Caco-2 (cell line): ENCODE measurements at regions not wholly inside any gene's neighbourhood (a gene's known extent, or its start where the extent isn't known, plus 50 kb on each side); places are given as distances from the start of the nearest gene placed in this dataset.
"Not testable (repeated sequence)": the region's sequence is repeated elsewhere in the genome, so short reads cannot be mapped to it uniquely, and the experiment has no call there.

ENCODE experiments used
- BruUV-seq: library from RNA; stranded (reverse); fragments of 400-500 nt; replicated peaks from 2 replicates; lab custom pipeline; 2021; lab: Mats Ljungman, UMichigan
- CTCF ChIA-PET: fragments of 300-600 bp; sonication (Branson Sonifier 250); formaldehyde crosslinking; loops from one replicate; lab custom pipeline; 2022; ENCODE audit warnings: antibody characterized with exemption; lab: Charles Lee
- POLR2A ChIA-PET: fragments of 300-600 bp; sonication (Branson Sonifier 250); formaldehyde crosslinking; loops from one replicate; lab custom pipeline; 2022; ENCODE audit warnings: antibody characterized with exemption; lab: Charles Lee
- DNase-seq, 2 experiments: peaks; one replicate each; pipeline versions ENCODE4 v3.0.0 to v3.0.0-alpha.2; 2020 to 2022
- H3K27me3 ChIP-seq: replicated peaks from 2 replicates; pipeline ENCODE4 v1.6.0; 2011; ENCODE audit warnings: low read length; ENCODE audit not compliant: control insufficient read depth, insufficient read depth
- H3K36me3 ChIP-seq: 2 replicates; pipeline ENCODE4 v1.5.1; 2011; ENCODE audit warnings: low read length; ENCODE audit not compliant: control insufficient read depth, insufficient read depth
- H3K4me1 ChIP-seq: fragments of 250-450 bp; sonication (Bioruptor Pico); 2 replicates; pipeline ENCODE4 v1.5.1; 2020; ENCODE audit warnings: mild to moderate bottlenecking
- H3K4me3 ChIP-seq: 2 replicates; pipeline ENCODE4 v1.5.1; 2011; ENCODE audit warnings: low read depth, mild to moderate bottlenecking, control low read depth, low read length
- H3K9me3 ChIP-seq: fragments of 250-450 bp; sonication (Bioruptor Pico); 2 replicates; pipeline ENCODE4 v1.5.1; 2020; ENCODE audit warnings: mild to moderate bottlenecking, moderate library complexity
- H3K27ac Mint-ChIP-seq: one replicate; pipeline ENCODE4 v1.8.0; 2022; ENCODE audit warnings: mixed read lengths; ENCODE audit not compliant: unreplicated experiment
- H3K27me3 Mint-ChIP-seq: one replicate; pipeline ENCODE4 v1.8.0; 2022; ENCODE audit warnings: mixed read lengths; ENCODE audit not compliant: insufficient read depth, unreplicated experiment
- H3K36me3 Mint-ChIP-seq: one replicate; pipeline ENCODE4 v1.8.0; 2022; ENCODE audit warnings: mild to moderate bottlenecking, mixed read lengths; ENCODE audit not compliant: insufficient read depth, unreplicated experiment
- H3K4me1 Mint-ChIP-seq: one replicate; pipeline ENCODE4 v1.8.0; 2022; ENCODE audit warnings: low read depth, mixed read lengths; ENCODE audit not compliant: unreplicated experiment
- H3K4me3 Mint-ChIP-seq: one replicate; pipeline ENCODE4 v1.8.0; 2022; ENCODE audit warnings: mild to moderate bottlenecking, moderate library complexity, mixed read lengths; ENCODE audit not compliant: unreplicated experiment
- H3K9me3 Mint-ChIP-seq: one replicate; pipeline ENCODE4 v1.8.0; 2022; ENCODE audit warnings: mixed read lengths; ENCODE audit not compliant: unreplicated experiment
- intact Hi-C: fragments of 100-400 bp; cut with micrococcal nuclease; formaldehyde crosslinking; loops from one replicate; pipeline ENCODE4 v1.10.0; 2022; ENCODE audit not compliant: unreplicated experiment
- TF ChIP-seq, protein P1 (sequence below), 2 experiments: fragments of 200-600 bp in 1 of 2; IDR thresholded peaks; 1 replicate in 1 of 2; 2 replicates in 1 of 2; pipeline versions ENCODE4 v1.5.1 to v1.8.0; 2011 to 2022; ENCODE audit warnings: antibody characterized with exemption in 1 of 2, control low read depth in 1 of 2, inconsistent platforms in 1 of 2, low read depth in 1 of 2, low read length in 1 of 2, mild to moderate bottlenecking in 1 of 2, moderate library complexity in 1 of 2; ENCODE audit not compliant: insufficient read depth in 1 of 2, severe bottlenecking in 1 of 2, unreplicated experiment in 1 of 2

DNA sequence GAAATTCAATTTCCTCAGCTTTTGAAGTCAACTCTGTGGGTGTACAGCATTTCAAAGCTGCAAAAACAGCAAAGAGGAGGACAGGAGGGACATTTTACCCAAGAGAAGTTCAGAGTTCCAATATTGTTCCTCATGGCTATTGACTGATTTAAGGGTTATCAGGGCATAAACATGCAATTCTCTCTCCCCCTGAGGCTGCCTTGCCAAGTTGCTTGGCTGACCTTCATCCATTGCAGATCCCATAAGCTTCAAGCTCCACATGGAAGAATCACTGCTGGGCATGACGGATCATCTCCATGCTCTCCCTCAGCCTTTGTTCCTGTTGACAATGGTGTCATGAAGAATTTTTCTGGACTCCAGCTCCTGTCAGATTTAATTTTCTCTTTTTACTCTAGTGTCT is 115.2 kb upstream of the SERBP1 start:
- peaks cover 9% of the 10 kb centered on the region for H3K9me3 Mint-ChIP-seq
- H3K4me3 ChIP-seq = no peak overlapping the region
- DNase-seq = no peak
- ChIA-PET CTCF (interaction anchor here (1.1 kb wide), 1 partner anchor 11 kb away, joined by 5 read pairs; no protein-coding TSS in a partner anchor), POLR2A (interaction anchor here (0.6 kb wide), 1 partner anchor 321 kb away, joined by 4 read pairs; no protein-coding TSS in a partner anchor)
- no peaks in the 10 kb centered on the region for H3K36me3 Mint-ChIP-seq
- BruUV-seq = no TSS peak
- no peaks in the 10 kb centered on the region for H3K9me3 ChIP-seq
- H3K27me3 ChIP-seq = no peaks in the 10 kb centered on the region
- intact Hi-C loops = no loop called here
- no peaks in the 10 kb centered on the region for H3K36me3 ChIP-seq
- H3K4me3 Mint-ChIP-seq = no peak overlapping the region
- H3K4me1 Mint-ChIP-seq = peaks cover 9% of the 10 kb centered on the region
- TF ChIP-seq, protein P1, sequence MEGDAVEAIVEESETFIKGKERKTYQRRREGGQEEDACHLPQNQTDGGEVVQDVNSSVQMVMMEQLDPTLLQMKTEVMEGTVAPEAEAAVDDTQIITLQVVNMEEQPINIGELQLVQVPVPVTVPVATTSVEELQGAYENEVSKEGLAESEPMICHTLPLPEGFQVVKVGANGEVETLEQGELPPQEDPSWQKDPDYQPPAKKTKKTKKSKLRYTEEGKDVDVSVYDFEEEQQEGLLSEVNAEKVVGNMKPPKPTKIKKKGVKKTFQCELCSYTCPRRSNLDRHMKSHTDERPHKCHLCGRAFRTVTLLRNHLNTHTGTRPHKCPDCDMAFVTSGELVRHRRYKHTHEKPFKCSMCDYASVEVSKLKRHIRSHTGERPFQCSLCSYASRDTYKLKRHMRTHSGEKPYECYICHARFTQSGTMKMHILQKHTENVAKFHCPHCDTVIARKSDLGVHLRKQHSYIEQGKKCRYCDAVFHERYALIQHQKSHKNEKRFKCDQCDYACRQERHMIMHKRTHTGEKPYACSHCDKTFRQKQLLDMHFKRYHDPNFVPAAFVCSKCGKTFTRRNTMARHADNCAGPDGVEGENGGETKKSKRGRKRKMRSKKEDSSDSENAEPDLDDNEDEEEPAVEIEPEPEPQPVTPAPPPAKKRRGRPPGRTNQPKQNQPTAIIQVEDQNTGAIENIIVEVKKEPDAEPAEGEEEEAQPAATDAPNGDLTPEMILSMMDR (IDR thresholded peaks at IDR 0.05; ENCODE audit: insufficient read depth in 1 of 2, low read depth in 1 of 2, low read length in 1 of 2, severe bottlenecking in 1 of 2, unreplicated experiment in 1 of 2) = no peak
- H3K27me3 Mint-ChIP-seq = no peaks in the 10 kb centered on the region
- no peak overlapping the region for H3K27ac Mint-ChIP-seq
- H3K4me1 ChIP-seq = peaks cover 6% of the 10 kb centered on the region

DNA sequence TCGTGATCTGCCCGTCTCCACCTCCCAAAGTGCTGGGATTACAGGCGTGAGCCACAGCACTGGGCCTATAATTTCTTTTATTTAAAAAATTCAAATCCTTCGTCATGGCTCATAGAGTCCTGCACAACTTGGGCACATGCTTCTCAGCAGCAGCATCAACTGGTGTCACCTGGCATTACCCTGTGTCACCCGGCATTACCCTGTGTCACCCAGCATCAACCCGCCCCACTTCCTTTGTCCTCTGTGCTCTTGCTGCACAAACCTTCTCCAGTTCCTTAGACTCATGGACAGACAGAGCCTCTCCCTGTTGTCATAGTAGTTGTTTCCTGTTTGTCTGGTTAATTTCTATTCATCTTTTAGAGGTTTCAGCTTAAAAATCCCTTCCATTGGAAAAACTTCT is 121.2 kb upstream of the SERBP1 start:
- Mint-ChIP-seq H3K4me1 (peaks cover 23% of the 10 kb centered on the region), H3K36me3 (no peaks in the 10 kb centered on the region), H3K9me3 (peaks cover 9% of the 10 kb centered on the region), H3K4me3 (no peak overlapping the region), H3K27me3 (no peaks in the 10 kb centered on the region), H3K27ac (no peak overlapping the region)
- no peaks in the 10 kb centered on the region for H3K27me3 ChIP-seq
- BruUV-seq = no TSS peak
- TF ChIP-seq, protein P1 (IDR thresholded peaks at IDR 0.05; ENCODE audit: insufficient read depth in 1 of 2, low read depth in 1 of 2, low read length in 1 of 2, severe bottlenecking in 1 of 2, unreplicated experiment in 1 of 2) = no peak
- no peak for DNase-seq
- ChIA-PET CTCF (no interaction called here), POLR2A (no interaction called here)
- intact Hi-C loops = no loop called here
- peaks cover 18% of the 10 kb centered on the region for H3K4me1 ChIP-seq
- no peaks in the 10 kb centered on the region for H3K9me3 ChIP-seq
- H3K36me3 ChIP-seq = no peaks in the 10 kb centered on the region
- no peak overlapping the region for H3K4me3 ChIP-seq

DNA sequence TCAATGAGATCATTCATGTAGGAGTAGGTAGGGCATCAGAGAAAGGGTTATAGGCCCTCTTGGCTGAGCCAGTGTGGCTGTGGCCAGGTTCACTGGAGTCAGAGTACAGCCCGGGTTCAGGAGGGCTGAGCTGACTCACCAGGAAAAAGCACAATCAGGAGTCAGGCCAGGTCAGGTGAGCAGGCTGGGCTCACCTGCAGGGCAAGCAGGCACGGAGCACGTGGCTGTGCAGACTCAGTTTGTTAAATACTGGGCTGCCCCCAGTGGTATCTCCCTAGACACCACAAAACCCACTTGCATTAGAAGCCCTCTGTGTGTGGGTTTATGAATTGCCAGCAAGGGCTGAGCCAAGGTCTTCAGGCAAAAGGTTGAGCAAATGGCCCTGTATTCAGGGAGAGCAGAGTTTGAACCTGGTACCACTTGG is 122.1 kb upstream of the SERBP1 start:
- no peak overlapping the region for H3K4me3 ChIP-seq
- BruUV-seq = no TSS peak
- no peaks in the 10 kb centered on the region for H3K27me3 ChIP-seq
- TF ChIP-seq, protein P1 (IDR thresholded peaks at IDR 0.05; ENCODE audit: insufficient read depth in 1 of 2, low read depth in 1 of 2, low read length in 1 of 2, severe bottlenecking in 1 of 2, unreplicated experiment in 1 of 2) = no peak
- intact Hi-C loops = no loop called here
- H3K9me3 ChIP-seq = no peaks in the 10 kb centered on the region
- CTCF ChIA-PET = interaction anchor here (1.0 kb wide), 1 partner anchor 18 kb away, joined by 3 read pairs; no protein-coding TSS in a partner anchor
- no peak overlapping the region for H3K27ac Mint-ChIP-seq
- peaks cover 20% of the 10 kb centered on the region for H3K4me1 ChIP-seq
- H3K4me3 Mint-ChIP-seq = no peak overlapping the region
- no peaks in the 10 kb centered on the region for H3K27me3 Mint-ChIP-seq
- peak in 1 of 2 experiments; percentile 46 for DNase-seq
- no peaks in the 10 kb centered on the region for H3K36me3 Mint-ChIP-seq
- POLR2A ChIA-PET = no interaction called here
- peaks cover 9% of the 10 kb centered on the region for H3K9me3 Mint-ChIP-seq
- H3K4me1 Mint-ChIP-seq = peaks cover 25% of the 10 kb centered on the region
- H3K36me3 ChIP-seq = no peaks in the 10 kb centered on the region

DNA sequence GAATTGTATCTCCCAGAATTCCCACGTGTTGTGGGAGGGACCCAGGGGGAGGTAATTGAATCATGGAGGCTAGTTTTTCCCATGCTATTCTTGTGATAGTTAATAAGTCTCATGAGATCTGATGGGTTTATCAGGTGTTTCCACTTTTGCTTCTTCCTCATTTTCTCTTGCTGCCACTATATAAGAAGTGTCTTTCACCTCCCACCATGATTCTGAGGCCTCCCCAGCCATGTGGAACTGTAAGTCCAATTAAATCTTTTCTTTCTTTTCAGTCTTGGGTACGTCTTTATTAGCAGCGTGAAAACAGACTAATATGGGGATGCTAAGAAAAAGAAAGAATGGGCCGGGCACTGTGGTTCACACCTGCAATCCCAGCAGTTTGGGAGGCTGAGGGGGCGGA is 124.0 kb upstream of the SERBP1 start:
- H3K9me3 Mint-ChIP-seq, H3K4me3 ChIP-seq, H3K9me3 ChIP-seq, H3K36me3 ChIP-seq, DNase-seq, BruUV-seq, CTCF ChIA-PET, H3K27me3 ChIP-seq, H3K4me3 Mint-ChIP-seq, H3K27me3 Mint-ChIP-seq, intact Hi-C loops, H3K36me3 Mint-ChIP-seq, H3K27ac Mint-ChIP-seq, POLR2A ChIA-PET: not testable (repeated sequence)
- peaks cover 25% of the 10 kb centered on the region for H3K4me1 Mint-ChIP-seq
- peaks cover 20% of the 10 kb centered on the region for H3K4me1 ChIP-seq
